ENCODE measurements at regions not wholly inside any gene's neighbourhood (a gene's known extent, or its start where the extent isn't known, plus 50 kb on each side); places are given as distances from the start of the nearest gene placed in this dataset.

GRCh38 chr1:38551318-38552307 is 308.0 kb downstream of the RRAGC start:
- DNase-seq (ENCODE audit: low read depth), result no peak

GRCh38 chr1:38549191-38549590 is 310.4 kb downstream of the RRAGC start:
- no peak for DNase-seq (ENCODE audit: low read depth)

- DNase-seq (ENCODE audit: low read depth), result no peak
Measured at GRCh38 chr1:38547321-38547720, 312.3 kb downstream of the RRAGC start.

GRCh38 chr1:38546636-38547035 is 312.9 kb downstream of the RRAGC start:
- DNase-seq (ENCODE audit: low read depth), result no peak

GRCh38 chr1:38541223-38541622 is 318.3 kb downstream of the RRAGC start:
- DNase-seq (ENCODE audit: low read depth), result no peak

- no peak for DNase-seq (ENCODE audit: low read depth)
Measured at GRCh38 chr1:38539931-38540330, 319.6 kb downstream of the RRAGC start.

- no peak for DNase-seq (ENCODE audit: low read depth)
Measured at GRCh38 chr1:38538834-38539233, 320.7 kb downstream of the RRAGC start.

GRCh38 chr1:38536089-38536488 is 323.5 kb downstream of the RRAGC start:
- no peak for DNase-seq (ENCODE audit: low read depth)

- no peak for DNase-seq (ENCODE audit: low read depth)
Measured at GRCh38 chr1:38534473-38534823, 325.1 kb downstream of the RRAGC start.

GRCh38 chr1:38533772-38534472 is 325.6 kb downstream of the RRAGC start:
- no peak for DNase-seq (ENCODE audit: low read depth)

GRCh38 chr1:38530957-38531356 is 328.6 kb downstream of the RRAGC start:
- DNase-seq (ENCODE audit: low read depth), result no peak

- DNase-seq (ENCODE audit: low read depth), result no peak
Measured at GRCh38 chr1:38529946-38530345, 329.6 kb downstream of the RRAGC start.

- peak; percentile 22 for DNase-seq (ENCODE audit: low read depth)
Measured at GRCh38 chr1:38529391-38529790, 330.2 kb downstream of the RRAGC start.

GRCh38 chr1:38528623-38529022 is 330.9 kb downstream of the RRAGC start:
- no peak for DNase-seq (ENCODE audit: low read depth)

- DNase-seq (ENCODE audit: low read depth), result peak; percentile 34
Measured at GRCh38 chr1:38527373-38527966, 332.1 kb downstream of the RRAGC start.

GRCh38 chr1:38526046-38526445 is 333.5 kb downstream of the RRAGC start:
- no peak for DNase-seq (ENCODE audit: low read depth)

GRCh38 chr1:38525343-38526043 is 334.1 kb downstream of the RRAGC start:
- DNase-seq (ENCODE audit: low read depth), result no peak

GRCh38 chr1:38524025-38524641 is 335.4 kb downstream of the RRAGC start:
- DNase-seq (ENCODE audit: low read depth), result no peak

GRCh38 chr1:38523568-38523939 is 336.0 kb downstream of the RRAGC start:
- no peak for DNase-seq (ENCODE audit: low read depth)

GRCh38 chr1:38522915-38523567 is 336.5 kb downstream of the RRAGC start:
- DNase-seq (ENCODE audit: low read depth), result no peak

- no peak for DNase-seq (ENCODE audit: low read depth)
Measured at GRCh38 chr1:38516560-38516959, 343.0 kb downstream of the RRAGC start.

Data from HT1080 (cell line).